ENCODE measurements at regions not wholly inside any gene's neighbourhood (a gene's known extent, or its start where the extent isn't known, plus 50 kb on each side); places are given as distances from the start of the nearest gene placed in this dataset.

- Histone ChIP-seq H3K27ac (ENCODE audit: insufficient read depth, low read length) (no peak overlapping the region), H3K36me3 (ENCODE audit: control insufficient read depth, insufficient read depth, low read length) (no peaks in the 10 kb centered on the region), H4K20me1 (ENCODE audit: insufficient read depth, low read length) (no peaks in the 10 kb centered on the region), H3K4me3 (ENCODE audit: insufficient read depth, low read depth, low read length) (no peak overlapping the region), H2BK5ac (ENCODE audit: low read depth, low read length, poor library complexity, severe bottlenecking) (no peak overlapping the region), H4K8ac (ENCODE audit: low read depth in 2 of 2, low read length in 2 of 2) (no peak overlapping the region), H2BK15ac (ENCODE audit: low read depth, low read length) (no peak overlapping the region), H3K79me1 (ENCODE audit: low read depth in 1 of 2, low read length in 2 of 2) (no peaks in the 10 kb centered on the region), H3K23ac (ENCODE audit: low read depth, low read length) (no peak overlapping the region), H2BK120ac (ENCODE audit: low read depth, low read length) (no peak overlapping the region), H2AK9ac (replicated peaks; ENCODE audit: low read depth, low read length, poor library complexity) (no peak overlapping the region), H4K5ac (ENCODE audit: low read depth, low read length) (no peak overlapping the region), H3K56ac (ENCODE audit: extremely low read depth, insufficient read depth, low read length) (no peak overlapping the region), H3K4me1 (ENCODE audit: control insufficient read depth, insufficient read depth, low read length) (no peaks in the 10 kb centered on the region), H3K9me1 (ENCODE audit: insufficient read depth, low read length) (no peaks in the 10 kb centered on the region), H2AFZ (replicated peaks; ENCODE audit: low read length, poor library complexity) (no peak overlapping the region), H3K18ac (ENCODE audit: low read depth, low read length) (no peak overlapping the region), H3K27me3 (ENCODE audit: control insufficient read depth, insufficient read depth, low read length) (no peaks in the 10 kb centered on the region), H3K9me3 (ENCODE audit: control insufficient read depth, insufficient read depth, low read length) (no peaks in the 10 kb centered on the region), H4K91ac (ENCODE audit: insufficient read depth, low read depth, low read length) (no peak overlapping the region), H3K4me2 (ENCODE audit: low read depth, low read length) (no peak overlapping the region), H3K14ac (replicated peaks; ENCODE audit: low read depth, low read length) (no peak overlapping the region), H3K4ac (ENCODE audit: low read depth, low read length) (no peak overlapping the region), H3K9ac (ENCODE audit: low read depth, low read length) (no peak overlapping the region), H2BK20ac (ENCODE audit: low read depth, low read length) (no peak overlapping the region), H2AK5ac (ENCODE audit: low read depth, low read length) (no peak overlapping the region)
- no CpG with 5 or more reads among the region's 1 CpG for WGBS, 2 experiments (ENCODE audit: extremely low coverage in 2 of 2, insufficient read length in 1 of 2)
- POLR2A ChIA-PET (ENCODE audit: unreplicated experiment) = no interaction called here
- dilution Hi-C loops (cut with HindIII; ENCODE audit: low sequenced_read_pairs, unreplicated experiment) (no loop called here), intact Hi-C loops (cut with micrococcal nuclease) (no loop called here), in situ Hi-C loops (cut with MboI; ENCODE audit: low sequenced_read_pairs) (no loop called here)
- ATAC-seq (ENCODE audit: low read depth) (no peak), DNase-seq (no peak)
- TF ChIP-seq MAZ (IDR thresholded peaks at IDR 0.05; ENCODE audit: borderline replicate concordance, low read depth, low read length) = no peak
- no peak for TF ChIP-seq SMC3 (IDR thresholded peaks at IDR 0.05; ENCODE audit: low read depth, low read length)
- no peak for TF ChIP-seq NFE2L2 (IDR thresholded peaks at IDR 0.05; ENCODE audit: low read depth, low read length)
- TF ChIP-seq ELK1 (IDR thresholded peaks at IDR 0.05; ENCODE audit: borderline replicate concordance, low read depth, low read length) = no peak
- no peak for TF ChIP-seq RCOR1 (IDR thresholded peaks at IDR 0.05; ENCODE audit: insufficient replicate concordance, low read length)
- TF ChIP-seq CEBPB (IDR thresholded peaks at IDR 0.05; ENCODE audit: low read depth, low read length) = no peak
- TF ChIP-seq CHD1 (IDR thresholded peaks at IDR 0.05; ENCODE audit: low read depth, low read length) = no peak
- no TSS peak for BruUV-seq (replicated peaks)
- CTCF ChIA-PET = no interaction called here
These were observed 415.1 kb downstream of the NR4A2 start for GRCh38 chr2:155917380-155917779.

Data from IMR-90 (cell line).